ENCODE measurements at regions not wholly inside any gene's neighbourhood (a gene's known extent, or its start where the extent isn't known, plus 50 kb on each side); places are given as distances from the start of the nearest gene placed in this dataset.

- TF ChIP-seq TSHZ2 (CRISPR knock-in tag; IDR thresholded peaks at IDR 0.05) = no peak
Measured at GRCh38 chr2:56613254-56613653, 429.5 kb downstream of the CCDC85A start (continued).

GRCh38 chr2:56613920-56614319 is 430.1 kb downstream of the CCDC85A start:
- TF ChIP-seq TOX (CRISPR knock-in tag; IDR thresholded peaks at IDR 0.05; ENCODE audit: borderline replicate concordance) (peak; percentile 43; the same call in 1 of the 2 replicates), SNAI2 (CRISPR knock-in tag; IDR thresholded peaks at IDR 0.05) (no peak)
- peak; percentile 84 for ATAC-seq

- TF ChIP-seq ZC3H10 (CRISPR knock-in tag; IDR thresholded peaks at IDR 0.05) = no peak
- TF ChIP-seq ZNF565 (CRISPR knock-in tag; conservative IDR thresholded peaks at IDR 0.05; ENCODE audit: low read depth) = no peak
- no peak for TF ChIP-seq CSRNP3 (CRISPR knock-in tag; IDR thresholded peaks at IDR 0.05)
- TF ChIP-seq ZFP3 (CRISPR knock-in tag; IDR thresholded peaks at IDR 0.05) = no peak
- no peak for TF ChIP-seq BACH2 (CRISPR knock-in tag; IDR thresholded peaks at IDR 0.05; ENCODE audit: borderline replicate concordance)
- no peak for TF ChIP-seq PPARA (CRISPR knock-in tag; IDR thresholded peaks at IDR 0.05; ENCODE audit: borderline replicate concordance)
- TF ChIP-seq TOX (CRISPR knock-in tag; IDR thresholded peaks at IDR 0.05; ENCODE audit: borderline replicate concordance) = no peak
- TF ChIP-seq OSR1 (CRISPR knock-in tag; IDR thresholded peaks at IDR 0.05) = no peak
- TF ChIP-seq CSDC2 (CRISPR knock-in tag; IDR thresholded peaks at IDR 0.05) = no peak
- TF ChIP-seq POU6F1 (CRISPR knock-in tag; IDR thresholded peaks at IDR 0.05; ENCODE audit: borderline replicate concordance, low read depth) = no peak
- TF ChIP-seq RARB (CRISPR knock-in tag; IDR thresholded peaks at IDR 0.05) = no peak
- TF ChIP-seq TCF4 (CRISPR knock-in tag; IDR thresholded peaks at IDR 0.05; ENCODE audit: borderline replicate concordance) = no peak
- no peak for TF ChIP-seq TSHZ2 (CRISPR knock-in tag; IDR thresholded peaks at IDR 0.05)
- ATAC-seq = no peak
Measured at GRCh38 chr2:56615760-56616159, 432.0 kb downstream of the CCDC85A start.

GRCh38 chr2:56624181-56624580 is 440.4 kb downstream of the CCDC85A start:
- ATAC-seq = no peak
- TF ChIP-seq ZFP30 (CRISPR knock-in tag; IDR thresholded peaks at IDR 0.05) (no peak), OSR1 (CRISPR knock-in tag; IDR thresholded peaks at IDR 0.05) (no peak), ZC3H10 (CRISPR knock-in tag; IDR thresholded peaks at IDR 0.05) (peak; percentile 67; the same call in 1 of the 2 replicates)

GRCh38 chr2:56626927-56627326 is 443.1 kb downstream of the CCDC85A start:
- ATAC-seq = peak; percentile 48
- TF ChIP-seq CSDC2 (CRISPR knock-in tag; IDR thresholded peaks at IDR 0.05) (no peak), OSR1 (CRISPR knock-in tag; IDR thresholded peaks at IDR 0.05) (no peak), CSRNP3 (CRISPR knock-in tag; IDR thresholded peaks at IDR 0.05) (no peak), ESRRG (CRISPR knock-in tag; IDR thresholded peaks at IDR 0.05) (no peak), ARNTL (CRISPR knock-in tag; IDR thresholded peaks at IDR 0.05; ENCODE audit: borderline replicate concordance, low read depth) (no peak), SNAI2 (CRISPR knock-in tag; IDR thresholded peaks at IDR 0.05) (no peak), TOX (CRISPR knock-in tag; IDR thresholded peaks at IDR 0.05; ENCODE audit: borderline replicate concordance) (no peak), ZFP30 (CRISPR knock-in tag; IDR thresholded peaks at IDR 0.05) (no peak), TCF4 (CRISPR knock-in tag; IDR thresholded peaks at IDR 0.05; ENCODE audit: borderline replicate concordance) (no peak), GLIS3 (CRISPR knock-in tag; IDR thresholded peaks at IDR 0.05) (no peak), RARB (CRISPR knock-in tag; IDR thresholded peaks at IDR 0.05) (no peak), PATZ1 (CRISPR knock-in tag; IDR thresholded peaks at IDR 0.05; ENCODE audit: borderline replicate concordance) (no peak), ZC3H10 (CRISPR knock-in tag; IDR thresholded peaks at IDR 0.05) (no peak), ISL1 (CRISPR knock-in tag; IDR thresholded peaks at IDR 0.05) (no peak)

Measured in SK-N-SH treated with all-trans-retinoic acid at 6 μM for 48 hours (cell line).